ENCODE measurements at regions not wholly inside any gene's neighbourhood (a gene's known extent, or its start where the extent isn't known, plus 50 kb on each side); places are given as distances from the start of the nearest gene placed in this dataset.

DNA sequence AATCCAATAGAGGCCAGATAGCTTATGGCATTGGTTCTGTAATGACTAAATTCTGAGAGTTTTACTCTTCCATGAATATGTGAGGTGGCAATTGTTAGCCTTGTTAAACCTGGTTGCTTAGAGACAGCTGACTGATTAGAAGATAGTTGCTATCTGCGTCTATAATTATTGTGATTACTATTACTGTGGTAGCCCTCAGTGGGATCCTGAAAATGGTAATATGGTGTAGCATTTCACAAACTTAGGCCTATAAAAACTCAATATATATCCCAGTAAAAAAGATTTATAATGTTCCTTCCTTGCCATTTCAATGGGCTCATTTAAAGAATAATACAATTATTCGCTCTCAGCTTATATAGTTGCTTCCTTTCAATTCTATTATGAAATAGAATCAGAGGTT is 405.8 kb upstream of the CDH2 start:
- TF ChIP-seq, protein P1, sequence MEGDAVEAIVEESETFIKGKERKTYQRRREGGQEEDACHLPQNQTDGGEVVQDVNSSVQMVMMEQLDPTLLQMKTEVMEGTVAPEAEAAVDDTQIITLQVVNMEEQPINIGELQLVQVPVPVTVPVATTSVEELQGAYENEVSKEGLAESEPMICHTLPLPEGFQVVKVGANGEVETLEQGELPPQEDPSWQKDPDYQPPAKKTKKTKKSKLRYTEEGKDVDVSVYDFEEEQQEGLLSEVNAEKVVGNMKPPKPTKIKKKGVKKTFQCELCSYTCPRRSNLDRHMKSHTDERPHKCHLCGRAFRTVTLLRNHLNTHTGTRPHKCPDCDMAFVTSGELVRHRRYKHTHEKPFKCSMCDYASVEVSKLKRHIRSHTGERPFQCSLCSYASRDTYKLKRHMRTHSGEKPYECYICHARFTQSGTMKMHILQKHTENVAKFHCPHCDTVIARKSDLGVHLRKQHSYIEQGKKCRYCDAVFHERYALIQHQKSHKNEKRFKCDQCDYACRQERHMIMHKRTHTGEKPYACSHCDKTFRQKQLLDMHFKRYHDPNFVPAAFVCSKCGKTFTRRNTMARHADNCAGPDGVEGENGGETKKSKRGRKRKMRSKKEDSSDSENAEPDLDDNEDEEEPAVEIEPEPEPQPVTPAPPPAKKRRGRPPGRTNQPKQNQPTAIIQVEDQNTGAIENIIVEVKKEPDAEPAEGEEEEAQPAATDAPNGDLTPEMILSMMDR (IDR thresholded peaks at IDR 0.05; ENCODE audit: control extremely low read depth in 1 of 3, insufficient read depth in 1 of 3, low read depth in 1 of 3, low read length in 3 of 3), result no peak
- TF ChIP-seq RAD21 (IDR thresholded peaks at IDR 0.05 in 1 of 2, conservative IDR thresholded peaks at IDR 0.05 in 1 of 2; ENCODE audit: low read depth in 2 of 2, low read length in 2 of 2) (no peak), POLR2AphosphoS5 (IDR thresholded peaks at IDR 0.05; ENCODE audit: low read depth, low read length) (no peak), POLR2A (IDR thresholded peaks at IDR 0.05; ENCODE audit: control extremely low read depth in 1 of 2, low read depth in 2 of 2, low read length in 2 of 2) (no peak)
